KMS-11 (cell line): ENCODE measurements at regions not wholly inside any gene's neighbourhood (a gene's known extent, or its start where the extent isn't known, plus 50 kb on each side); places are given as distances from the start of the nearest gene placed in this dataset.

Experiments used
- H2AFZ ChIP-seq: fragments of 200-600 bp; sonication (generic); 2 replicates; pipeline ENCODE4 v1.6.1; 2016; ENCODE audit warnings: antibody characterized with exemption, mixed run types, low read depth
- H3K27ac ChIP-seq: fragments of 200-600 bp; sonication (generic); 2 replicates; pipeline ENCODE4 v1.6.1; 2016; ENCODE audit warnings: mild to moderate bottlenecking, mixed run types
- H3K27me3 ChIP-seq: fragments of 200-600 bp; sonication (generic); 2 replicates; pipeline ENCODE4 v1.6.1; 2017; ENCODE audit warnings: mild to moderate bottlenecking, low read depth, mixed run types, moderate library complexity; ENCODE audit not compliant: insufficient read depth
- H3K36me3 ChIP-seq: fragments of 200-600 bp; sonication (generic); 2 replicates; pipeline ENCODE4 v1.6.1; 2017; ENCODE audit warnings: mild to moderate bottlenecking, mixed run types; ENCODE audit not compliant: insufficient read depth
- H3K4me1 ChIP-seq: fragments of 200-600 bp; sonication (generic); 2 replicates; pipeline ENCODE4 v1.6.1; 2016; ENCODE audit warnings: mild to moderate bottlenecking, low read depth, mixed run types; ENCODE audit not compliant: poor library complexity, severe bottlenecking
- H3K4me2 ChIP-seq: fragments of 200-600 bp; sonication (generic); 2 replicates; pipeline ENCODE4 v1.7.0; 2016; ENCODE audit warnings: mild to moderate bottlenecking, mixed run types
- H3K4me3 ChIP-seq: fragments of 200-600 bp; sonication (generic); IDR thresholded peaks from 2 replicates; pipeline ENCODE4 v1.6.1; 2017; ENCODE audit warnings: low read depth, low read length, mixed read lengths; ENCODE audit not compliant: insufficient read depth
- H3K79me2 ChIP-seq: fragments of 200-600 bp; sonication (generic); 2 replicates; pipeline ENCODE4 v1.6.1; 2016; ENCODE audit warnings: low read depth, mixed run types; ENCODE audit not compliant: insufficient read depth
- H3K9ac ChIP-seq: fragments of 200-600 bp; sonication (generic); 2 replicates; pipeline ENCODE4 v1.6.1; 2016; ENCODE audit warnings: mild to moderate bottlenecking, mixed run types
- H4K20me1 ChIP-seq: fragments of 200-600 bp; sonication (generic); 2 replicates; pipeline ENCODE4 v1.6.1; 2016; ENCODE audit warnings: mild to moderate bottlenecking, mixed run types; ENCODE audit not compliant: insufficient read depth
- TF ChIP-seq, protein P1 (sequence below): fragments of 200-600 bp; sonication (generic); conservative IDR thresholded peaks from 2 replicates; pipeline ENCODE4 v1.6.1; 2017; ENCODE audit warnings: low read depth, mild to moderate bottlenecking, antibody characterized with exemption, low read length, moderate library complexity, mixed read lengths

DNA sequence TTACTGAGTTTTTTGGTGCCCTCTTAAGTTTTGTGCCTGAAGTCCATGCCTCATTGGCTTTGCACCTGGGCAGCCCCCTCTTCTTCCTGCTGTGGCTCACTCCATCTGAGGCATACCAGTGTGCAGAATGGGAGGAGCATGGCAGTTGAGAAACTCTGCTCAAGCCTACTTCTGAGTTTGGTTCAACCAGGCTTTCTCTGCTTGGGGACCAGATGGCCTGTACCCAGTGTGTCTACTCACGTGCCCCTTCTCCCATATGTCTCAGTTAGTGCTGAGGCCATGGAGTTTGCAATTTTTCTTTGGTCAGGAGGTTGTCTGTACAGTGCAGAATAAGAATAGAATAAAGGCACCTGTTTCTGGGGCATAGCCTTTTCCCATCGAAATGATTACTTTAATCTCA lies 383.3 kb upstream of the DDHD1 start:
- H4K20me1 ChIP-seq, result no peaks in the 10 kb centered on the region
- H3K79me2 ChIP-seq, result no peaks in the 10 kb centered on the region
- no peak overlapping the region for H3K4me3 ChIP-seq
- H3K36me3 ChIP-seq, result no peaks in the 10 kb centered on the region
- peaks cover 13% of the 10 kb centered on the region for H3K4me1 ChIP-seq
- no peak overlapping the region for H3K4me2 ChIP-seq
- H3K27me3 ChIP-seq, result no peaks in the 10 kb centered on the region
- no peak overlapping the region for H3K27ac ChIP-seq
- no peak overlapping the region for H2AFZ ChIP-seq
- no peak overlapping the region for H3K9ac ChIP-seq
- TF ChIP-seq, protein P1, sequence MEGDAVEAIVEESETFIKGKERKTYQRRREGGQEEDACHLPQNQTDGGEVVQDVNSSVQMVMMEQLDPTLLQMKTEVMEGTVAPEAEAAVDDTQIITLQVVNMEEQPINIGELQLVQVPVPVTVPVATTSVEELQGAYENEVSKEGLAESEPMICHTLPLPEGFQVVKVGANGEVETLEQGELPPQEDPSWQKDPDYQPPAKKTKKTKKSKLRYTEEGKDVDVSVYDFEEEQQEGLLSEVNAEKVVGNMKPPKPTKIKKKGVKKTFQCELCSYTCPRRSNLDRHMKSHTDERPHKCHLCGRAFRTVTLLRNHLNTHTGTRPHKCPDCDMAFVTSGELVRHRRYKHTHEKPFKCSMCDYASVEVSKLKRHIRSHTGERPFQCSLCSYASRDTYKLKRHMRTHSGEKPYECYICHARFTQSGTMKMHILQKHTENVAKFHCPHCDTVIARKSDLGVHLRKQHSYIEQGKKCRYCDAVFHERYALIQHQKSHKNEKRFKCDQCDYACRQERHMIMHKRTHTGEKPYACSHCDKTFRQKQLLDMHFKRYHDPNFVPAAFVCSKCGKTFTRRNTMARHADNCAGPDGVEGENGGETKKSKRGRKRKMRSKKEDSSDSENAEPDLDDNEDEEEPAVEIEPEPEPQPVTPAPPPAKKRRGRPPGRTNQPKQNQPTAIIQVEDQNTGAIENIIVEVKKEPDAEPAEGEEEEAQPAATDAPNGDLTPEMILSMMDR, result no peak

DNA sequence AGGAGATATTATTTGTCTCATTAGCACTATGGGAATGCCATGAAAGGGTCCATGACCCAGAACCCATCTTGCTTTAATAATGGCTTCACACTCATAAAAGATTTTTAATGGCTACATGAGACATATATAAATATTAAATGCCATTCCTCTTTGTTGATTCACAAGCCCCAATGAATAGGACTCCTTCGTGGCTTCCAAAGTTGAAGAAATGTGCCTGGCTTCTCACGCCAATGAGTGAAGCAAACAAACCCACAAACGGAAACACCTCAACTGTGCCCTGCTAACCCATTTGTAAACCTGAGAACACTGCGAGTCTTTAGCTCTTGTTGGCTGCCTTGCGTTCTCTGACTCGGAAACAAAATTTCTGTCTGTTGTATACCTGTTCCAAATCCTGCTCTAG lies 381.7 kb upstream of the DDHD1 start:
- H3K4me3 ChIP-seq, result no peak overlapping the region
- H4K20me1 ChIP-seq, result no peaks in the 10 kb centered on the region
- H3K36me3 ChIP-seq, result no peaks in the 10 kb centered on the region
- H3K27me3 ChIP-seq, result no peaks in the 10 kb centered on the region
- no peaks in the 10 kb centered on the region for H3K79me2 ChIP-seq
- TF ChIP-seq, protein P1, result no peak
- H3K9ac ChIP-seq, result no peak overlapping the region
- H3K27ac ChIP-seq, result no peak overlapping the region
- H3K4me1 ChIP-seq, result peaks cover 13% of the 10 kb centered on the region
- H2AFZ ChIP-seq, result no peak overlapping the region
- H3K4me2 ChIP-seq, result no peak overlapping the region

DNA sequence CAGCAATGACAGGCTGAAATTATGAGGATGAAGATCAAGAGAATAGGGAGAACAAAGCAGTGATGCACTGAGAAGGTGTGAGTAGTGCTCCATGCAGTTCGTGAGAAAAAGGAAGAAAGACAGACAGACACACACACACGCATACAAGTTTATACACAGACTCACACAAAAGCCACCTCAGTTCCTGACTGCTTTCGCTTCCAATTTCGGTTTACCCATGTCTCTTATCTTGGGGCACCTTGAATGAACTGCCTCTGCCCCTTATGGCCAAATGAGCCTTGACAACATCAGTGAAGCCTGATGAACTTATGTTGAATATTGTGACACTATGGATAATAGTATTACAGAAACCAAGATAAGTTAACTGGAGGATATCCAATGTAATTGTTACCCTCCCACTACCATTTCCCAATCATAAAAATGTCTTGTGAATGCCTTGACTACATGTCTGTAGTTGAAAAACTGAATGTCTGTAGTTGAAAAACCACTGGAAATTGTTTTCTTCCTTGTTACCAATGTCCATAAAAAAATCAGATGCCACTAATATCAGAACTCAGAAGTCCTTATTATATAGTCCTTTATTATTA lies 380.4 kb upstream of the DDHD1 start:
- Histone ChIP-seq H3K9ac (peak overlapping the region; percentile 46; the same call in 1 of the 2 replicates), H3K79me2 (no peaks in the 10 kb centered on the region), H3K4me1 (peaks cover 13% of the 10 kb centered on the region), H3K4me3 (no peak overlapping the region), H3K27ac (peak overlapping the region; percentile 72), H3K27me3 (no peaks in the 10 kb centered on the region), H2AFZ (peak overlapping the region; percentile 79), H4K20me1 (no peaks in the 10 kb centered on the region), H3K36me3 (no peaks in the 10 kb centered on the region), H3K4me2 (peak overlapping the region; percentile 57; the same call in 1 of the 2 replicates)
- TF ChIP-seq, protein P1, result no peak

DNA sequence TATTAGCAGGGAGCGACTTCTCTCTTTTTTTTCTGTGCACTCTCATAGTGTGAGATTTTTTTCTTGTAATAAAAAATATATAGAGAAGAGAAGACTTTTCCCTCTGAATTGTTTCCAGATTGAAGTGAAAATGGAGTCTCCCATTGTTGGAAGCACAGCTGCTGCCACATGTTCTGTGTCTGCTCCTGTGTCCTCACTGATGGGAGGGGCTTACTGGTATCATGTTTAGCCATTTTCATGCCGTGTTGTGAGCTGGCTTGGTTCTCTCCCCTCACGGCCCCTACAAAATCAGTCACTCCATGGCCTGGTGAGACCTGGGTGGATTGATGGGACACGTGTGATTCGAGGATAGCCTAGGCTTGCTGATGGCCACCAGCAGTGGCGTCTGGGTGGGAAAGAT lies 379.7 kb upstream of the DDHD1 start:
- H3K4me1 ChIP-seq, result peaks cover 13% of the 10 kb centered on the region
- TF ChIP-seq, protein P1, result no peak
- no peaks in the 10 kb centered on the region for H3K27me3 ChIP-seq
- H2AFZ ChIP-seq, result peak overlapping the region; percentile 79
- no peaks in the 10 kb centered on the region for H3K36me3 ChIP-seq
- H3K79me2 ChIP-seq, result no peaks in the 10 kb centered on the region
- no peak overlapping the region for H3K4me3 ChIP-seq
- peak overlapping the region; percentile 46; the same call in 1 of the 2 replicates for H3K9ac ChIP-seq
- no peaks in the 10 kb centered on the region for H4K20me1 ChIP-seq
- H3K4me2 ChIP-seq, result peak overlapping the region; percentile 57; the same call in 1 of the 2 replicates
- peak overlapping the region; percentile 72 for H3K27ac ChIP-seq
